ENCODE measurements at regions not wholly inside any gene's neighbourhood (a gene's known extent, or its start where the extent isn't known, plus 50 kb on each side); places are given as distances from the start of the nearest gene placed in this dataset.
A peak's percentile ranks its signal among the peaks of the same experiment; 100 is the strongest.
"Not testable (repeated sequence)": the region's sequence is repeated elsewhere in the genome, so short reads cannot be mapped to it uniquely, and the experiment has no call there.

DNA sequence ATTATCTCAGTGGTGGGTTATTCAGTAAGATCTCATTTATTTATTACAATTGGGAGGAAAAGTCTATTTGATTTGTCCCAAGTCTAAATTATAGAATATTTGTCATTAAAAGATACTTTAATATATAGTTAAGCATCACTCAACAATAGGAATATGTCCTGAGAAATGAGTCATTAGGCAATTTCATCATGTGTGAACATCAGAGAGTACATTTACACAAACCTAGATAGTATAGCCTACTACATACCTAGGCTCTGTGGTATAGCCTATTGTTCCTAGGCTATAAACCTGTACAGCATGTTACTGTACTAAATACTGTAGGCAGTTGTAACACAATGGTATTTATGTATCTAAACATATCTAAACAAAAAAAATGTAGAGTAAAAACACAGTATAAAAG is 135.0 kb upstream of the RASA1 start:
- TF ChIP-seq Cebpa-rat (IDR thresholded peaks at IDR 0.05) = no peak
- H3K9ac ChIP-seq = no peak overlapping the region
- H3K4me3 ChIP-seq = no peak overlapping the region
- H3K36me3 ChIP-seq = no peaks in the 10 kb centered on the region
- peaks cover 0 to 12% (median 0%) of the 10 kb centered on the region in 10 experiments; a peak in 3 of 20 replicates for H3K4me1 ChIP-seq
- no peaks in the 10 kb centered on the region for H3K27me3 ChIP-seq
- no peak overlapping the region for H3K4me2 ChIP-seq
- peaks cover 0 to 8% (median 0%) of the 10 kb centered on the region in 11 experiments; a peak in 3 of 22 replicates for H3K9me3 ChIP-seq (replicated peaks in 1 of 11)
- no peak overlapping the region for H3K27ac ChIP-seq
- no peaks in the 10 kb centered on the region for H4K20me1 ChIP-seq

DNA sequence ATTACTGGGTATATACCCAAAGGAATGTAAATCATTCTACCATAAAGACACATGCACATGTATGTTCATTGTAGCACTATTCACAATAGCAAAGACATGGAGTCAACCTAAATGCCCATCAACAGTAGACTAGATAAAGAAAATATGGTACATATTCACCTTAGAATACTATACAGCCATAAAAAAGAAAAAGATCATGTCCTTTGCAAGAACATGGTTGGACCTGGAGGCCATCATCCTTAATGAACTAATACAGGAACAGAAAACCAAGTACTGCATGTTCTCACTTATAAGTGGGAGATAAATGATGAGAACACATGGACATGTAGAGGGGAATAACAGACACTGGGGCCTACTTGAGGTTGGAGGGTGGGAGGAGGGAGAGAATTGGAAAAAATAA is 133.2 kb upstream of the RASA1 start:
- H3K27me3 ChIP-seq; H3K36me3 ChIP-seq; H3K9ac ChIP-seq; H3K4me2 ChIP-seq; H3K27ac ChIP-seq; H3K9me3 ChIP-seq (replicated peaks in 1 of 11); H3K4me3 ChIP-seq; H4K20me1 ChIP-seq: not testable (repeated sequence)
- peaks cover 0 to 20% (median 0%) of the 10 kb centered on the region in 10 experiments; a peak in 3 of 20 replicates for H3K4me1 ChIP-seq

DNA sequence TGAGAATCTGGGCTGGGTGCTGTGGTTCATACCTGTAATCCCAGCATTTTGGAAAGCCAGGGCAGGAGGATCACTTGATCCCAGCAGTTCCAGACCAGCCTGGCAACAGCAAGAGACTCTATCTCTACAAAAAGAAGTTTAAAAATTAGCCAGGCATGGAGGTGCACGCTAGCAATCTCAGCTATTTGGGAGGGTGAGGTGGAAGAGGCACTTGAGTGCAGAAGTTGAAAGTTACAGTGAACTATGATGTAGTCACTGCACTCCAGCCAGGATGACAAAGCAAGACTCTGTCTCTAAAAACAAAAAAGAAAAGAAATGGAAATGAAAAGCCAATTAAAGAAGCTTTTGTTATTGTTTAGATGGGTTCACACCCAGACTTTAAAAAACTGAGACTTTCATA is 131.6 kb upstream of the RASA1 start:
- H4K20me1 ChIP-seq = no peaks in the 10 kb centered on the region
- H3K4me2 ChIP-seq = no peak overlapping the region
- no peak for TF ChIP-seq Cebpa-rat (IDR thresholded peaks at IDR 0.05)
- H3K4me1 ChIP-seq = peaks cover 0 to 20% (median 0%) of the 10 kb centered on the region in 10 experiments; a peak in 3 of 20 replicates
- H3K9ac ChIP-seq = no peak overlapping the region
- peaks cover 0 to 8% (median 0%) of the 10 kb centered on the region in 11 experiments; a peak in 3 of 22 replicates for H3K9me3 ChIP-seq (replicated peaks in 1 of 11)
- H3K27me3 ChIP-seq = no peaks in the 10 kb centered on the region
- H3K4me3 ChIP-seq = no peak overlapping the region
- H3K36me3 ChIP-seq = no peaks in the 10 kb centered on the region
- no peak overlapping the region for H3K27ac ChIP-seq

DNA sequence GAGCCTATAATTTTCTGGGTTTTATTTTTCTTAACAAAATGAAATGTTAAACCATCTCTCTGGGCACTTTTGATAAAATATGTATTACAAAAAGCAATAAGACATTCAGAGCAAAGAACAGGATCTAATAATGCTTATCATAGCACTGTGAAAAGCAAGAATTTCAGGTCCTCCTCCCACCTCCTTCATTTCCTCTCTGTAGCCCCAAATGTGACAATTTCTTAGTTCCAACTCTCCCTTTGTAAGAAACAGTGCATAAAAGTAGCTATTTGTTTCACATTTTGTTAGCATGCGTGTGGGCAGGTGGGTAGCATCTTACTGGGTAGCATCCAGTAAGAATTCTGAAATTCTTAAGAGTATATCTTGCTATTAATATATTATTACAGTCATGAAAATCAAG is 130.9 kb upstream of the RASA1 start:
- Histone ChIP-seq H4K20me1 (no peaks in the 10 kb centered on the region), H3K9ac (no peak overlapping the region), H3K27ac (no peak overlapping the region), H3K4me3 (no peak overlapping the region), H3K4me2 (no peak overlapping the region), H3K9me3 (replicated peaks in 1 of 11) (peaks cover 0 to 8% (median 0%) of the 10 kb centered on the region in 11 experiments; a peak in 3 of 22 replicates), H3K27me3 (no peaks in the 10 kb centered on the region), H3K4me1 (peaks cover 0 to 20% (median 0%) of the 10 kb centered on the region in 10 experiments; a peak in 3 of 20 replicates), H3K36me3 (no peaks in the 10 kb centered on the region)
- no peak for TF ChIP-seq Cebpa-rat (IDR thresholded peaks at IDR 0.05)

DNA sequence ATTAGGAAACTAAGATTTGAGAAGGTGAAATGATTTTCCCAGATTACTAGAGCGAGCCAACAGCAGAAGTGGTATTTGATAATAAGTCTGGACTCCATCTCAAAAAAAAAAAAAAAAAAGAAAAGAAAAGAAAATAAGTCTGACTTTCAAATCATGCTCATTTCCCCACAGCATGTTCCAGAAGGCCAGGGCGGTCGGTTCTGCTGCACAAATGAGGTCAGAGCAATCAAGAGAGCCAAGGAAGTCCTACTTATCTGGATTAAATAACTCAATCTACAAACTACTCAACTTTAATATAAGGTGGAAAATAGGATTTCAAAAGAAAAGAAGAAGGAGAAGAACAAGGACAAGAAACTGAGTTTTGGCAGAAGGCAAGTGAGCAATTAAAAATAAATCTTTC is 130.4 kb upstream of the RASA1 start:
- H3K9ac ChIP-seq = no peak overlapping the region
- no peak for TF ChIP-seq Cebpa-rat (IDR thresholded peaks at IDR 0.05)

DNA sequence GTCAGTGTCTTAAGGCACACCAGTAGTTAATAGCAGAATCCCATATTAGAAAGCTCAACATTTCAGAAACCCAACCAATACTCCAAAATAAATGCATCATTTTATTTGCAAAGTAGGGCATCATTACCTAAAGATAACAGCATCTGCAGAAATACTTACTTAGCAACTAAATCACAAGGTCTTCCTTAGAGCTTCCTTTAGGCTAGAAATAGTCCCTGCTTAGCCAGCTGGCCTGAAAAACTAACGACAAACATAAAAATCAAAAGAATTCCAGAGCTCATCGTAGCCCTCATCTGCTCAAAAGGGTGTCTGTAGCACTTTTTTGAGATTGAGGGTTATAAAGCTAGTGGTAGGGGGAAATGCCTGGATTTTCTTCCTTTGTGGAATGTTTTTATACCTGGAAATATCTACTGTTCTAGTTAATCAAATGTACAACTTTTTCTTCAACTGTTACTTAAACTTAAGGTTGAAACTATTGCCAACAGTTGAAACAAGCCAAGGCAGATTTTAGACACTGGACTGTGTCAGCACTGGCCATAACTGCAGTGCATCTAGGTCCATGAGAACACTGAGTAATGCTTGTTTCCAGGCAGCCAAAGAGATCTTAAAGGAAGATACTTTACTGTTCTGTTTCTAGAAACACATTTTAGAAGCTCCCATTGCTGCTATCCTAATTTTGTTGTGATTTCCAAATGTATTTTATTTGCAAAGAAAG is 129.4 kb upstream of the RASA1 start:
- Histone ChIP-seq H3K27me3 (no peaks in the 10 kb centered on the region), H3K27ac (no peak overlapping the region), H3K4me3 (no peak overlapping the region), H3K4me1 (peaks cover 0 to 20% (median 0%) of the 10 kb centered on the region in 10 experiments; a peak in 3 of 20 replicates), H3K4me2 (0 out of 22 replicates have a peak overlapping the region, but pooled peaks of 1 of the 11 experiments have one; percentile 16), H3K36me3 (no peaks in the 10 kb centered on the region), H4K20me1 (no peaks in the 10 kb centered on the region), H3K9me3 (replicated peaks in 1 of 11) (peaks cover 0 to 8% (median 0%) of the 10 kb centered on the region in 11 experiments; a peak in 3 of 22 replicates), H3K9ac (no peak overlapping the region)
- TF ChIP-seq Cebpa-rat (IDR thresholded peaks at IDR 0.05) = no peak

More for the DNA sequence above, 130.4 kb upstream of the RASA1 start:
- no peaks in the 10 kb centered on the region for H3K36me3 ChIP-seq
- H3K9me3 ChIP-seq (replicated peaks in 1 of 11) = peaks cover 0 to 8% (median 0%) of the 10 kb centered on the region in 11 experiments; a peak in 3 of 22 replicates
- no peak overlapping the region for H3K27ac ChIP-seq
- H3K27me3 ChIP-seq = no peaks in the 10 kb centered on the region
- H3K4me3 ChIP-seq = no peak overlapping the region
- no peak overlapping the region for H3K4me2 ChIP-seq
- H4K20me1 ChIP-seq = no peaks in the 10 kb centered on the region
- H3K4me1 ChIP-seq = peaks cover 0 to 20% (median 0%) of the 10 kb centered on the region in 10 experiments; a peak in 3 of 20 replicates

DNA sequence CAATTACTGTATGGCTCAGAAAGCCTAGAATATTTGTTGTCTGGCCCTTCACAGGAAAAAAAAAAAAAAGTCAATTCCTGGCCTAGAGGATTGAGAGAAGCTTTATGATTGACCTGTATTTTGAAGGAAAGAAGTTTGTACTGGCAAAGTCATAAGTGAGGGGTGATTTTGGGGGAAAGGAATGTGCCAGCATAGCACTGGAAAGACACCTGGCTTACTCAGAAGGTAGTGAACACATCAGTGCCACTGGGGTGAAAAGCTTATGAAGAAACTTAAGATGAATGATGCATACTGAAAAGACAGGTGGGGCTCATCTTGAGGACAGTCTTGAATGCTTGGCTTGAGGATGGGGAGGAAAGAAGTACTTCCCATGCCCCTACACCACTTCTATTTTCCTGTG is 127.9 kb upstream of the RASA1 start:
- no peaks in the 10 kb centered on the region for H3K27me3 ChIP-seq

DNA sequence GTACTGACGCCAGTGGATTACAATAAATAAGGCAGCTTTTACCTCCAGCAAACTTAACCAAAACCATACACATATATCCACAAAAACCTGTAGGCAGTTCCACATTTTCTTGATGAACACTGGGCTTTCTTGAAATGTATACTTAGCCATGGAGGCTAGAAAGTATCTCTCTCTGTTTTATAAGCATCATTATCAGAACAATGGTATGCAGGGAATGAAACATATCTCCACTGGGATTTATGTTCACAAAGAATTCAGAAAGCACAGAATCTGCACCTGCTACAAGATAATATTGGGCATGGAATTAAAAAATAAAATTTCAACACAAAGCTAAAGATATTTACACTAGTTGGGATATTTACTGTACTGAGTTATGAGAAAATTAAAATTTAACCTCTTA is 126.1 kb upstream of the RASA1 start:
- no peaks in the 10 kb centered on the region for H4K20me1 ChIP-seq
- TF ChIP-seq Cebpa-rat (IDR thresholded peaks at IDR 0.05) = no peak
- H3K4me1 ChIP-seq = peaks cover 0 to 14% (median 0%) of the 10 kb centered on the region in 10 experiments; a peak in 3 of 20 replicates

More for the DNA sequence above, 127.9 kb upstream of the RASA1 start:
- H3K9me3 ChIP-seq (replicated peaks in 1 of 11) = peaks cover 0 to 1% (median 0%) of the 10 kb centered on the region in 11 experiments; a peak in 2 of 22 replicates
- no peak overlapping the region for H3K27ac ChIP-seq
- no peak for TF ChIP-seq Cebpa-rat (IDR thresholded peaks at IDR 0.05)
- no peak overlapping the region for H3K4me2 ChIP-seq
- no peaks in the 10 kb centered on the region for H3K36me3 ChIP-seq
- H3K4me1 ChIP-seq = peaks cover 0 to 20% (median 0%) of the 10 kb centered on the region in 10 experiments; a peak in 3 of 20 replicates
- no peaks in the 10 kb centered on the region for H4K20me1 ChIP-seq
- H3K4me3 ChIP-seq = no peak overlapping the region
- H3K9ac ChIP-seq = no peak overlapping the region

DNA sequence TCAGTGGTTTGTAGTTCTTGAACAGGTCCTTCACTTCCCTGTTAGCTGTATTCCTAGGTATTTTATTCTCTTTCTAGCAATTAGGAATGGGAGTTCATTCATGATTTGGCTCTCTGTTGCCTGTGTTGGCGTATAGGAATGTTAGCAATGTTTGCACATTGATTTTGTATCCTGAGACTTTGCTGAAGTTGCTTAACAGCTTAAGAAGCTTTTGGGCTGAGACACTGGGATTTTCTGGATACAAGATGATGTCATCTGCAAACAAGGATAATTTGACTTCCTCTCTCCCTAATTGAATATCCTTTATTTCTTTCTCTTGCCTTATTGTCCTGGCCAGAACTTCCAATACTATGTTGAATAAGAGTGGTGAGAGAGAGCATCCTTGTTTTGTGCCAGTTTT is 121.8 kb upstream of the RASA1 start:
- not testable (repeated sequence) for H3K9me3 ChIP-seq (replicated peaks in 1 of 11); H3K27me3 ChIP-seq; H4K20me1 ChIP-seq; H3K36me3 ChIP-seq; H3K4me1 ChIP-seq; H3K27ac ChIP-seq; H3K4me3 ChIP-seq; H3K9ac ChIP-seq; H3K4me2 ChIP-seq

More for the DNA sequence above, 126.1 kb upstream of the RASA1 start:
- Histone ChIP-seq H3K4me3 (no peak overlapping the region), H3K4me2 (no peak overlapping the region), H3K27ac (no peak overlapping the region), H3K9ac (no peak overlapping the region), H3K9me3 (replicated peaks in 1 of 11) (no peaks in the 10 kb centered on the region), H3K27me3 (no peaks in the 10 kb centered on the region), H3K36me3 (no peaks in the 10 kb centered on the region)

DNA sequence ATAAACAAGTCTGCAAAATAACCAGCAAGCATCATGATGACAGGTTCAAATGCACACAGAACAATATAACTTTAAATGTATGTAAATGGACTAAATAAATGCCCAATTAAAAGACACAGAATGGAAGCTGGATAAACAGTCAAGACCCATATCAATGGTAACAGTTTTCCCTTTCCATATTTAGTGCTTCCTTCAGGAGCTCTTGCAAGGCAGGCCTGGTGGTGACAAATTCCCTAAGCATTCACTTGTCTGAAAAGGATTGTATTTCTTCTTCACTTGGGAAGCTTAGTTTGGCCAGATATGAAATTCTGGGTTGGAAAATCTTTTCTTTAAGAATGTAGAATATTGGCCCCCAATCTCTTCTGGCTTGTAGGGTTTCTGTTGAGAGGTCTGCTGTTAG is 120.2 kb upstream of the RASA1 start:
- Histone ChIP-seq H3K36me3 (no peaks in the 10 kb centered on the region), H3K27me3 (no peaks in the 10 kb centered on the region), H3K4me3 (no peak overlapping the region), H3K27ac (no peak overlapping the region), H4K20me1 (no peaks in the 10 kb centered on the region), H3K9me3 (replicated peaks in 1 of 11) (no peaks in the 10 kb centered on the region), H3K9ac (no peak overlapping the region), H3K4me2 (no peak overlapping the region), H3K4me1 (peaks cover 0 to 16% (median 7%) of the 10 kb centered on the region in 10 experiments; a peak in 12 of 20 replicates)
- TF ChIP-seq Cebpa-rat (IDR thresholded peaks at IDR 0.05) = no peak

Data from BLaER1 treated with 17β-estradiol and CSF1 and Interleukin-3, amounts not matched to agents 10 nM and 100 nM (cell line).